GM20000 (cell line): ENCODE measurements at regions not wholly inside any gene's neighbourhood (a gene's known extent, or its start where the extent isn't known, plus 50 kb on each side); places are given as distances from the start of the nearest gene placed in this dataset.

Experiments
- DNase-seq: peaks from one replicate; pipeline ENCODE4 v3.0.0; 2012; ENCODE audit warnings: low spot score
- CTCF ChIP-seq: IDR thresholded peaks from 2 replicates; pipeline ENCODE4 v1.5.1; 2012; ENCODE audit warnings: mild to moderate bottlenecking, control low read depth; ENCODE audit errors: extremely low read depth, missing control alignments

GRCh38 chr2:49780949-49781348 is 626.6 kb upstream of the FSHR start:
- no peak for TF ChIP-seq CTCF
- DNase-seq, result no peak

- TF ChIP-seq CTCF, result no peak
- DNase-seq, result no peak
Observed at GRCh38 chr2:49772299-49772970, 618.1 kb upstream of the FSHR start.

- peak; percentile 4 for DNase-seq
- TF ChIP-seq CTCF, result peak; percentile 24
Observed at GRCh38 chr2:49770919-49771318, 616.6 kb upstream of the FSHR start.

GRCh38 chr2:49767316-49767715 is 613.0 kb upstream of the FSHR start:
- TF ChIP-seq CTCF, result no peak
- DNase-seq, result no peak

GRCh38 chr2:49755777-49756176 is 601.5 kb upstream of the FSHR start:
- TF ChIP-seq CTCF, result no peak
- no peak for DNase-seq

GRCh38 chr2:49754381-49754780 is 600.1 kb upstream of the FSHR start:
- no peak for TF ChIP-seq CTCF
- no peak for DNase-seq

- DNase-seq, result no peak
- TF ChIP-seq CTCF, result no peak
Observed at GRCh38 chr2:49753344-49753985, 599.1 kb upstream of the FSHR start.
